HG02642 (cell line): ENCODE measurements at regions not wholly inside any gene's neighbourhood (a gene's known extent, or its start where the extent isn't known, plus 50 kb on each side); places are given as distances from the start of the nearest gene placed in this dataset.

Experiments
- ATAC-seq: cut with Tn5 transposase; IDR thresholded peaks from one replicate; pipeline ENCODE4 v1.9.1; 2021; ENCODE audit warnings: mild to moderate bottlenecking; ENCODE audit not compliant: unreplicated experiment, poor library complexity

- no peak for ATAC-seq
These were observed 113.2 kb upstream of the NAMPT start for GRCh38 chr7:106397994-106398393.

- no peak for ATAC-seq
These were observed 109.7 kb upstream of the NAMPT start for GRCh38 chr7:106394526-106394925.

- ATAC-seq: no peak
These were observed 108.9 kb upstream of the NAMPT start for GRCh38 chr7:106393564-106394251.

GRCh38 chr7:106392590-106392989, 107.8 kb upstream of the NAMPT start:
- no peak for ATAC-seq

DNA sequence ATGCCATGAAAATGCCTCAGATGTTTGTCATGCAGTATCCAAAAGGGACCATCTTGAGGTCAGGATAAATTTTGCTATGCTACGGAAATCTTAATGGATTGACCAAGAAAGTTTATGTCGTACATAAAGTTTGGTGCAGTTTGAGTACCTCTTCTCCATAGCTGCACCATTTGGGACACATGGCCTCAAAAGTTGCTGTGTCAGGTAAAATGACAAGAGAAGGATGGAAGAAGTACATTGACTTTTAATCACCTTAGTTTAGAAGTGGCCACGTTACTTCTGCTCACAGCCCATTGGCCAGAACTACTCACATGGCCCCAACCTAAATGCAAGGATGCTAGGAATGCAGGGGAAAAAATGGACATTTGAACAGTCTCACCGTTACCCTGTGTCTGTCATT, 107.4 kb upstream of the NAMPT start:
- ATAC-seq: no peak

GRCh38 chr7:106386958-106387357, 102.2 kb upstream of the NAMPT start:
- no peak for ATAC-seq

DNA sequence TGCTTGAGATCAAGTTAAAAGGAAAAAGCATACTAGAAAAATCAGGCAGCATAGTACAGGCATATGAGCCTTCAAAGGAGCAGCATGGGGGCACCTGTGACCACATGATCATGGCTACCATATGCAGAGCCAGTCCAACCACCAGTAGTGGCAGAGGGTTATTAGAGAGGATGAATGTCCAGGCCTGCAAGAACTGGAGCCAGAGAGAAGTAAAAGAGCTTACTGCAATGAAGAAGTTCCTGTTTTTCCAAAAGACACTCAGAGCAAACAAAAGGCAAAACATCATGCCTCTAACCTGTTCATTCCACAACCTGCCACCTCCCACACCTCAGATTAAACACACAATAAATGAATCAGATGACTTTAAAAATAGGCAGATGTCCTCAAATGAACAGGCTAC, 99.6 kb upstream of the NAMPT start:
- ATAC-seq: no peak

- no peak for ATAC-seq
These were observed 98.1 kb upstream of the NAMPT start for GRCh38 chr7:106382929-106383328.

DNA sequence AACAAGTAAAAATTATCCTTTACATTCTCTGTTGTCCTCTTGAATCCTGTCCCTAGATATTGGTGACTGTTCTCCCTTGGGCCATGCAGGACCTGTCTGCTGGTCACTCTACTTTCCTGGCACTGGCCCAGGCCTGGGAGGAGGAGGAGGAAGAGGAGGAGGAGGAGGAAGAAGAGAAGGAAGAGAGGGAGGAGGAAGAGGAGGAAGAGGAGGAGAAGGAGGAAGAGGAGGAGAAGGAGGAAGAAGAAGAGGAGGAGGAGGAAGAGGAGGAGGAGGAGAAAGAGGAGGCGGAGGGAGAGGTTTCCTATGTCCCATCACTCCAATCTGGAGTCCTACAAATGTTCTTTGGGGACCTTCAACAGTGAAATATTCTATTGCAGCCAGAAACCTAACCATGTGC, 97.3 kb upstream of the NAMPT start:
- no peak for ATAC-seq

DNA sequence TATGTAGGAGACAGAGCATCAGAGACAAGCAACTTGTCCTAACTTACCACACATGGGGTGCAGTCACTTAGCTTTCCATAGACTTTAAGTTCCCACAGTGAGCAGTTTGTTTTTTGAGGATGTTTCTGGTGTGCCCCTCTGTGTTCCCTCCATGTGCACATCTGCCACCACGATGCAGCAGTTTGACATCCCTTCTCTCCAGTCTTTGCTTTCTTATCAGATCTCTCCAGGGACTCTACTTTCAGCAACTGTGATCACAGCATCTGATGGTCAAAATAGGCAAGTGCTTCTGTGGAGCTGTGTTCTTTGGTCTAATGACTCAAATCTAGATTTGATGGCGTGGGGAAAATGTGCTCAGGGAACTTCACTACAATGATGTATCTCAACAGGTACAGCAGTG, 96.5 kb upstream of the NAMPT start:
- ATAC-seq: no peak

GRCh38 chr7:106377847-106378361, 93.1 kb upstream of the NAMPT start:
- no peak for ATAC-seq

DNA sequence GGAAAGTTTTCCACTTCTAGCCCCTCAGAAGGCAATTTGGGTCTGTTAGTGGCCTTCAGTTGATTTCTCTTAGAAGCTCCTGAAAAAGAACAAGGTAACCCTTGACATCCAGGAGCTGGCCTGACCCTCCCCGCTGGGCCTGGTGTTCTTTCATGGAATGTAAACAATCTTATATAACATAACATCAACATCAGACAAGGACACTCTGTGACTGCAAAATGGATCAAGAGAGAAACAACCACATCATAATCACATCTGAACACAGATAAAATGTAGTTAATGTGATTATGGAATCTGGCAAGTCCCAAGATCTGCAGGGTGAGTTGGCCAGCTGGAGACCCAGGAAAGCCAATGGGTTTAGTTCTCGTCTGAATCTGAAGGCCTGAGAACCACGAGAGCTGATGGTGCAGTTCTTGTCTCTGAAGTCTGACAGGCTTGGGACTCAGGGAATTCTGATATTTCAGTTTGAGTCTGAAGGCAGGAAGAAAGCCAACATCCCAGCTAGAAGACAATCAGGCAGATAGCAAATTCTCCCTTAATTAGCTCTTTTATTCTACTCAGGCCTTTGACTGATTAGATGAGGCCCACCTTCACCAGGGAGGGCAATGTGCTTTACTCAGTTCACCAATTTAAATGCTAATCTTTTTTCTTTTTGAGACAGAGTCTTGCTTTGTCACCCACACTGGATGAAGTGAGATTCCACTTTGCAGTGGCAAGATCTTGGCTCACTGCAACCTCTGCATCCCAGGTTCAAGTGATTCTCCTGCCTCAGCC, 91.4 kb upstream of the NAMPT start:
- ATAC-seq: no peak

DNA sequence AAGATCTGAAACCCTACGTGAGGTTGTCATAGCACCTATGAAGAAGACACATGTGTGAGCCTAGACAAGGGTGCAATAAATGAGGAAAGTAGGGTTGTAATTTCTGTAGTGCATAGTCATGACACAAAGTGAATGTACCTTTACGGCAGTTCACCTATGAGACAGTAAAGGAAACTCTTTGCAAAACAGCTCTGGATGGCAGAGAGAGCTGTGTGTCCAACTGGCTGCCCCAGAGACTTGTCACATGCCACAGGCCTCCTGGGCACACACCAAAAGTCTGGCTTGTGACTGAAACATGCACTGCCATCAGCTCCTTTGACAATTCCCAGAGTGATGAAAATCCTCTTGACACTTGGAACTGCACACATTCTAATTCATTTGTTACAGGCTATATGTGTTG, 90.7 kb upstream of the NAMPT start:
- ATAC-seq: no peak

DNA sequence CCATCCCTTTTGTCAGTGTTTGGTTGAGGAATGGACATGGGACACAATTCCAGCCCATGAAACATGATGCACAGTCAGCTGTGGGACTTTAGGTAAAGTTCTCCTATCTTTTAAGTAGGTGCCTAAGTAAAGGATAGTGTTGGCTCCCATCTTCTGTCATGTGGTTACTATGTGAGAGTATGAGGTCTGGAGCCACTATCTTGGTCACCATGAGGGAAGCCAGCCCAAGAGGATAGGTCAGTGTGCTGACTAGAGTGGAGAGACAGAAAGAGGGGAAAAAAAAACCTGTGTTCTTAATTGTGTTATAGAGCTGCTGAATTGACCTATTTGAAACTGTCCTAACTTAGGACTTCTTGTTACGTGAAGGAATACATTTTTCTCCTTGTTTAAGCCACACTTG, 89.7 kb upstream of the NAMPT start:
- no peak for ATAC-seq

- no peak for ATAC-seq
These were observed 88.0 kb upstream of the NAMPT start for GRCh38 chr7:106372595-106373318.

GRCh38 chr7:106372126-106372525, 87.3 kb upstream of the NAMPT start:
- no peak for ATAC-seq

GRCh38 chr7:106371629-106372028, 86.8 kb upstream of the NAMPT start:
- ATAC-seq: no peak

- no peak for ATAC-seq
These were observed 85.8 kb upstream of the NAMPT start for GRCh38 chr7:106370542-106370941.

DNA sequence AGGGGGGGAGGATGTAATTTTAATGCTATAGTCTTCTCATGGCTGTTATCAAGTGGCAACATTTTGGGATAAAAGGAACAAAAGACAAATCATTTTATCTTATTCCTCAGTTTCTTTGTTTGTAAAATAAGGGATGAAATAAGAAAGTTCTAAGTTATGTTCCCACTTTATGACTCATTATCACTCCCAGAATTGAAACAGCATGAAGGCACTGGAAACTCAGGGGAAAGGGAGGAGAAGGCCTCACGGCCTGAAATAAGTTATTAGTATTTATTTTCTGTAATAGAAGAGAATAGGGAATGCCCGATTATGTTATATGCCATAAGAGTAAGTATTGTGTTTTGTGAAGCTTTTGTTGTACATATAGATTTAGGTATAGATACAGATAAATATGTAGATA, 85.0 kb upstream of the NAMPT start:
- ATAC-seq: no peak

GRCh38 chr7:106369352-106369751, 84.6 kb upstream of the NAMPT start:
- ATAC-seq: no peak

GRCh38 chr7:106367664-106368063, 82.9 kb upstream of the NAMPT start:
- no peak for ATAC-seq
